ENCODE measurements at regions not wholly inside any gene's neighbourhood (a gene's known extent, or its start where the extent isn't known, plus 50 kb on each side); places are given as distances from the start of the nearest gene placed in this dataset.

DNA sequence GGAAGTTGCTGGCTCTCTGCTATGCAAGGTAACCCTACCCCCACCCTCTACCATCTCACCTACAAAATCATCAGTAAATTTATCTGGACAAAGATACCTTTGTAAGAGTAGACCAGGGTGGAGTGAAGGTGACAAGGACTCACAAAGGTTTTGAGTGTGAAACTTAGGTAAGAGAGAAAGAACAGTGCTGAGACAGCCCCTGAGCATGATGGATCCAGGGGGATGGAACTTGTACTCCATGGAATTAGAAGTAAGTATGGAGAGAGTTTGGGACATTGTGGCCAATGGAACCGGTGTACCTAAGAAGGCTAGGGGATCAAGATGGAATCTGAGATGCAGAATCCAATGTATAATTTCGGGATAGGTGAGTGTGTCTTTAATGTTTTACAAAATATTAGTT, 153.0 kb upstream of the NSMCE3 start:
- ChIA-PET CTCF (ENCODE audit: partially characterized antibody) (no interaction called here), POLR2A (ENCODE audit: partially characterized antibody) (no interaction called here)
- Histone ChIP-seq H3K4ac (replicated peaks; ENCODE audit: insufficient read length, low read depth, low read length) (no peak overlapping the region), H3K4me2 (ENCODE audit: insufficient read depth in 1 of 2, low read depth in 2 of 2, low read length in 2 of 2) (no peak overlapping the region), H2AFZ (ENCODE audit: low read length) (no peak overlapping the region), H3K18ac (ENCODE audit: extremely low read depth, low read length) (no peak overlapping the region), H2BK15ac (ENCODE audit: low read length) (no peak overlapping the region), H3K27me3 (replicated peaks in 1 of 4; ENCODE audit: control insufficient read depth in 3 of 4, extremely low read depth in 1 of 4, insufficient read depth in 3 of 4, low read length in 3 of 4) (no peaks in the 10 kb centered on the region), H2AK5ac (ENCODE audit: low read depth, low read length) (no peak overlapping the region), H3K79me2 (ENCODE audit: control insufficient read depth in 1 of 2, insufficient read depth in 2 of 2, low read length in 2 of 2) (no peaks in the 10 kb centered on the region), H2BK120ac (replicated peaks; ENCODE audit: low read depth, low read length) (no peak overlapping the region), H2BK5ac (ENCODE audit: low read depth, low read length) (no peak overlapping the region), H4K8ac (ENCODE audit: extremely low read depth, insufficient read depth, low read length) (no peak overlapping the region), H3K27ac (ENCODE audit: low read depth, low read length) (no peak overlapping the region), H3K4me3 (ENCODE audit: extremely low read depth in 1 of 4, insufficient read depth in 2 of 4, low read depth in 3 of 4, low read length in 4 of 4) (no peak overlapping the region), H3K9ac (replicated peaks in 1 of 4; ENCODE audit: extremely low read depth in 1 of 4, low read depth in 3 of 4, low read length in 3 of 4) (no peak overlapping the region), H4K20me1 (replicated peaks in 1 of 2; ENCODE audit: control insufficient read depth in 1 of 2, insufficient read depth in 2 of 2, low read length in 2 of 2) (no peaks in the 10 kb centered on the region), H4K91ac (replicated peaks; ENCODE audit: insufficient read length, low read length) (no peak overlapping the region), H3K79me1 (ENCODE audit: low read depth, low read length) (no peaks in the 10 kb centered on the region), H3K9me3 (ENCODE audit: insufficient read depth in 2 of 2, low read depth in 1 of 2, low read length in 1 of 2) (0 out of 4 replicates have a peak, but pooled peaks cover 0 to 2% of the 10 kb centered on the region in 2 experiments), H2BK12ac (ENCODE audit: low read depth, low read length) (no peak overlapping the region), H3K23ac (ENCODE audit: insufficient read length) (no peak overlapping the region), H3K36me3 (ENCODE audit: control insufficient read depth in 2 of 4, insufficient read depth in 4 of 4, low read length in 3 of 4) (no peaks in the 10 kb centered on the region), H3K23me2 (ENCODE audit: low read depth, low read length) (no peaks in the 10 kb centered on the region), H3K56ac (replicated peaks; ENCODE audit: insufficient read length, low read depth, low read length) (no peak overlapping the region), H4K5ac (ENCODE audit: insufficient read length, low read depth, low read length) (no peak overlapping the region), H3K14ac (ENCODE audit: insufficient read length) (no peak overlapping the region), H2BK20ac (ENCODE audit: low read length) (no peak overlapping the region), H3K4me1 (replicated peaks in 1 of 4; ENCODE audit: control insufficient read depth in 3 of 4, insufficient read depth in 4 of 4, low read length in 3 of 4) (peaks cover 0 to 17% (median 3%) of the 10 kb centered on the region in 4 experiments; a peak in 5 of 7 replicates)
- 91% methylated on average over 2 of the region's 2 CpGs; no CpG with 5 or more reads in 1 of the 2 experiments for WGBS, 2 experiments (ENCODE audit: extremely low coverage in 1 of 2, insufficient coverage in 1 of 2, insufficient read length in 1 of 2, insufficient replicate concordance in 2 of 2, low coverage in 1 of 2, low lambda C conversion rate in 2 of 2, missing lambda C conversion rate in 1 of 2)
- DNase-seq (ENCODE audit: low read depth in 1 of 2, low spot score in 2 of 2) = no peak
- no peak for FAIRE-seq
- no peak for TF ChIP-seq KDM5A (IDR thresholded peaks at IDR 0.05; ENCODE audit: low read length)
- no peak for TF ChIP-seq SP4 (IDR thresholded peaks at IDR 0.05; ENCODE audit: low read length)
- TF ChIP-seq CTBP2 (IDR thresholded peaks at IDR 0.05; ENCODE audit: borderline replicate concordance, insufficient read depth, insufficient read length, low read length) = no peak
- no peak for TF ChIP-seq TAF7 (optimal IDR thresholded peaks at IDR 0.05; ENCODE audit: borderline replicate concordance, low read depth, low read length)
- no peak for TF ChIP-seq YY1 (IDR thresholded peaks at IDR 0.05; ENCODE audit: low read depth, low read length)
- no peak for TF ChIP-seq RXRA (IDR thresholded peaks at IDR 0.05; ENCODE audit: insufficient read depth, low read depth, low read length)
- no peak for TF ChIP-seq CEBPB (IDR thresholded peaks at IDR 0.05; ENCODE audit: low read depth, low read length)
- TF ChIP-seq CHD1 (IDR thresholded peaks at IDR 0.05; ENCODE audit: low read depth, low read length) = no peak
- TF ChIP-seq EZH2 (IDR thresholded peaks at IDR 0.05; ENCODE audit: low read depth, low read length, severe bottlenecking) = no peak
- TF ChIP-seq GTF2F1 (IDR thresholded peaks at IDR 0.05; ENCODE audit: borderline replicate concordance, low read depth, low read length) = no peak
- TF ChIP-seq NRF1 (IDR thresholded peaks at IDR 0.05; ENCODE audit: low read depth, low read length) = no peak
- TF ChIP-seq, protein P1, sequence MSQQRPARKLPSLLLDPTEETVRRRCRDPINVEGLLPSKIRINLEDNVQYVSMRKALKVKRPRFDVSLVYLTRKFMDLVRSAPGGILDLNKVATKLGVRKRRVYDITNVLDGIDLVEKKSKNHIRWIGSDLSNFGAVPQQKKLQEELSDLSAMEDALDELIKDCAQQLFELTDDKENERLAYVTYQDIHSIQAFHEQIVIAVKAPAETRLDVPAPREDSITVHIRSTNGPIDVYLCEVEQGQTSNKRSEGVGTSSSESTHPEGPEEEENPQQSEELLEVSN (IDR thresholded peaks at IDR 0.05) = no peak

Measured in H1 (cell line).